GM20431 (cell line): ENCODE measurements at regions not wholly inside any gene's neighbourhood (a gene's known extent, or its start where the extent isn't known, plus 50 kb on each side); places are given as distances from the start of the nearest gene placed in this dataset.
"Not testable (repeated sequence)": the region's sequence is repeated elsewhere in the genome, so short reads cannot be mapped to it uniquely, and the experiment has no call there.

ENCODE experiments used
- in situ Hi-C: fragments of 300-500 bp; cut with MseI, MboI; formaldehyde crosslinking; loops from one replicate; pipeline ENCODE4 v1.15.0; 2020; ENCODE audit warnings: low sequenced_read_pairs; ENCODE audit not compliant: unreplicated experiment

DNA sequence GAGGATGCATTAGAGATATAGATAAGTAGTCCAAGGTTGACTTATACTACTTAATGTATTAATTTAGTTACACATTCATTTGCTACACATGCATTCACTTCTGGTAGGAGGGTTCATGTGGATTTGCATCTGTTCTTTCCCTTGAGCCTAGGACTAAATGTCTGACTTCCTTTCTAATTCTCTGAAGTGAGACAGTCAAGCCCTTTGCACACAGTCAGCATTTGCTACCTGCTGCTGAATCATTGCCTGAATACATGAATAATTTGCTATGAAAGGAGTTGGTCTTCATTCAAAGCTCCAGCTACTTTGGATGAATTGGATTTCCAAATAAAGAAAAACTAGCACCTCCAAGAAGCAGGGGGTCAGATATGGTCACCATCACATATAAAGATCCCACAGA, 154.8 kb upstream of the DAB1 start:
- in situ Hi-C loops: no loop called here

DNA sequence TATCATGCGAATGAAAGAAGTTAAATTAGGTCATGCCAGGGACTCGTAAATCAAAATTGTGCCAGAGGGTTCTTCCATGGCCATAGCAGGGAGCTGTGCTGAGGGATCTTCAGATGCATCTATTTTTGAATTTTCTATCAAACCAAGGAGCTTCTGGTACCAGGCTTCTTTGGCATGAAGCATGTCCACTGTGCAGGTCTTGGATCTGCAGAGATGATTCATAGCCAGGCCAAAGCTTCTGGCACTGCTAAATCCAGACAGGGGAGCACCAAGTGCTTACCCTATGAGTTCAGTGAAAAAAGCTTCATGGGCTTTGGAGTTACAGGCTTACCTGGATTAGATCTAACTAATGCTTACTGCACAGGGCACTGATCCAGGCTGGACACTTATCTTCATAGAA, 154.2 kb upstream of the DAB1 start:
- in situ Hi-C loops: no loop called here

DNA sequence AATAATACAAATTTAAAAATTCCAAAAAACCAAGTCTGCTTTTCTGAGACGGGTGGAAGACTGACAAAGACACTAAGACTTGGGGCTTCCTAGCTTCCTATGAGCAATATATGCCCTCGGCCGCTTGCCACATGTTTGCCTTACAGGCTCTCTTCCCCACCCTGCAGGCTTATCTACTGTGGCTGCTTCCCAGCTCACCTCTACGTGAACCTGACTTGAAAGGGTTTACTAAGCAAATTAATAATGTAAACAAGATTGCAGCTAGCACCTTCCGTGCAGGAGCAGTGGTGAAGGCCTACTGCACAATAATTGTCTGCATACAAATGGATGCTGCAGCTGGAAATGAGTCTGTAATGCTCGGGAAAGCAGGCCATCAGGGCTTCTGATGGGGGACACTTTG, 152.9 kb upstream of the DAB1 start:
- in situ Hi-C loops: no loop called here

DNA sequence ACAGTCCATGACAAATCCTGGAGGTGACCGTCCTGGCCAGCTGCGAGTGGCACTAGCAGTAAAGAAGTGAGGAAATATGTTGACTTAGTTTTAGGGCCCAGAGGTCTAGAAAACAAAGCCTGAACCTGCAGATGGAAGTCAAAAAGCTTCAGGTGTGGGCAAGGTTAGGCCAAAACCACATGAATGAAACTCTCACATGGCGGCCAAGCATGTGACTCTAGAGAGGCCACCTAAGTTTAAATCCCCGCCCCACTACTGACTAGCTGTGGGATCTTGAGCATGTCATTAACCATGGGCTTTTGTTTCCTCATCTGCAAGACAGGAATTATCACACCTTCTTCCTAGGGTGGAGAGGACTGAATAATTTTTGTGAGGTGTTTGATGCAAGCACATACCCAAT, 148.2 kb upstream of the DAB1 start:
- in situ Hi-C loops: no loop called here

DNA sequence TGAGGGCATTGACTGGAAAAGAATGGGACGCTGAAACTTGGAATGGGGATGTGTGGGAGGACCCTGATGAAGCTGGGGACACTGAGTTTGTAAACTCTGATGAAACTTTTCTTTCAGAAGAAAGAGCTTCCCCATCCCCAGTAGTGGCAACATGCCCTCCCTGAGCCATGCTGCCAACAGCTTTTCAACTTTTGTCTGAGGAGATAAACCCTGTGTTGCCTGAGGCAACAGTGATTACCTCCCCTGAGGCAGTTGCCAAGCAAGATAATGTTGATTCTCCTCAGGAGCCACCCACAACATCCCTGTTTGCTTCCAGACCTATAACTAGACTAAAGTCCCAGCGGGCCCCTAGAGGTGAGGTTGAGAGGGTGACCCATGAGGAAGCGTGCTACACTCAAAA, 134.2 kb upstream of the DAB1 start:
- in situ Hi-C loops: not testable (repeated sequence)

DNA sequence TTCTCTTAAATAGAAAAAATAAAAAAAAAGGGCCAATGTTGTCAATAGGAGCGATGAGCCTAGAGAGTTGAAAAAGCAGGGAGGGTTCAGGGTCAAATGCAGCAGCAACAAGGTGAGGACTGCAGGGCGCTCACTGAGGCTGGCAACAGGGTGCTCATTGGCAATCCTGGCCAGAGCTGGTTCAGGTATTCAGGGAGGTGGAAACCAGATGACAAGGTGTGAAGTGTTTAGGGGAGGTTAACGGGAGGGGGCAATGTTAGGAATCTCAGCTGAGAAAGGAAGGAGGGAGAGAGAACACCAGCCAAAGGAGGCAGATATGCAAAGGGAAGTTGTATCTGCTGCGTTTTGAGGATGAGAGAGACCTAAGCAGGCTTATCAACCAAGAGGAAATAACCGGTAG, 129.8 kb upstream of the DAB1 start:
- in situ Hi-C loops: no loop called here

DNA sequence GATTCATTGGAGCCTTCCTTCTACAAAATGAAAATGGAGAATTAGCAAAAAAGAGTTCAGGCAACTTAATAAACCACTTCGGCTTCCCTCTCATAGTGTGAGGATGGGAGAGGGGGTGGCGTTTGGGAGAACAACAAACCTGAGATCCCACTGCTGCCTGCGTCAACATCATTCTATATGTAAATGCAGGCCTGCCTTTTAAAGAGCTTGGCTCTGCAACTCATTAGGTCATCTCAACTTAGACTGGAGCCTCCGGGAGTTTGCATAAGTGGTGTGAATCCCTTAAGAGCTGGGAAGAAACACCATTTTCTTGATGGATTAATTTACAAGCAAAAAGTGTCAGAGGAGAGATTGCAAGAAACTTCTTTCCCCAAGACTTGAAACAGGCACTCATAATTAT, 127.6 kb upstream of the DAB1 start:
- in situ Hi-C loops: no loop called here

DNA sequence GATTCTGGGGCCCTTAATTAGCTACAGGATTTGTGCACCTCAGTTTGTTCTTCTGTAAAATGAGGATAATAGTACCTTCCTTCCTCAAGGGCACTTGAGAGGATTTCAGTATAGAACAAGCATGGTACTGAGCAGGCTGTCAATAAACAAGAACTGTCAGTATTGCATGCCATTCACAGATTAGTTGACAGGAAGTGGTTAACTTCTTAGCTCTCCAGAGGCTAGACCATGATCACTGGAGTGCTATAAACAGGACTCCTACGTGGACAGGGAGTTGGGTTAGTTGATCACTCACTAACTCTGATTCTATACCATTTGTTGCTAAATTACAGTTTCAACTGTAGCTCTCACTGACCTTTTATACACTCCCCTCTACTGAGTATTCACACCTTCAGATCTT, 126.2 kb upstream of the DAB1 start:
- in situ Hi-C loops: no loop called here

DNA sequence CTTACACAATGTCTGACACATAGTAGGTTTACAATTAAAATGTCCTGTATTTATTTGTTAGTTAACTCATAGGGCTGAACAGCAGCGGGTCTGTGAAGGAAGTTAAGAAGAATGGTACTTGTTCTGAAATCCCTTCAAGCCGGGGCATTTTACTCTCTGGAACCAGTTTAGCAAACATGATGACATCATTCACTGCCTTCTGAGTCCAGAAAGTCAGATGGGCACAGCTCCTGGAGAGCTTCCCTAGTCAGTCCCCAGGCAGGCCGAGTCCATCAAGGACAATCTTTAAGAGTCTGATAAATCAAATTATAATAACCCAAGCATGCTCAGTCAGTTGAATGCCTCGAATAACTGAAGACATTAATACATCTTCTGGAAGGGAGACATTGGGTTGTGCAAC, 125.4 kb upstream of the DAB1 start:
- in situ Hi-C loops: no loop called here

DNA sequence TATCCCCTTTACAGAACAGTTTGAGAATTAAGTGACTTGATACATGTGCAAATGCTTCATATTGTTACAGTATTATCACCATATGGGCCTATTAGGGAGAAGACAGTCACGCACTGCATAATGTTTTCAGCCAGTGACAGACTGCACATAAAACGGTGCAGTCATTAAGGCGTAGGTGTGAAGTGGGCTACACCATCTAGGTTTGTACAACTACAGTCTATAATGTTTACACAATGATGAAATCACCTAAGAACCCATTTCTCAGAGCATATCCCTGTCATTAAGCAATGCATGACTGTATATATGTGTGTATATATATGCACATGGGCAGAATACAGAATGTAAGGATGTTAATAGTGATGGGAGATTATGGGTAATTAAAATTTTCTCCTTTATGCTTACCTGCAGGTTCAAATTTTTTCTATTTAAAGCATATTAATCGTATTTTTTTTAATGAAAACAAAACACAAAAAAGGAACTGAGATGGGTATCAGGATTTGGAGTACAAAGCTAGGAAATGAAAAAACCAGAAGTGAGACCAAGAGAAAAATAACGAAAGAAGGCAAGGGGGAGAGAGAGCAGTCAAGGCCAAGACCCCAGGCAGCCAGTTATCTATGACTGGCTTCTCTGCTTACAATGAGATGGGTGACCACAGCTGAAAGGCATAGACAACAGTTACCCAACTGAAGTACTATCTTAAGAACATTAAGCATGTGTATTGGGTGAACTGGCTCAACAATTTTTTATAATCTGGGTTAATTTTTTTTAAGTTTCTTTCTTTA, 122.9 kb upstream of the DAB1 start:
- in situ Hi-C loops: no loop called here

DNA sequence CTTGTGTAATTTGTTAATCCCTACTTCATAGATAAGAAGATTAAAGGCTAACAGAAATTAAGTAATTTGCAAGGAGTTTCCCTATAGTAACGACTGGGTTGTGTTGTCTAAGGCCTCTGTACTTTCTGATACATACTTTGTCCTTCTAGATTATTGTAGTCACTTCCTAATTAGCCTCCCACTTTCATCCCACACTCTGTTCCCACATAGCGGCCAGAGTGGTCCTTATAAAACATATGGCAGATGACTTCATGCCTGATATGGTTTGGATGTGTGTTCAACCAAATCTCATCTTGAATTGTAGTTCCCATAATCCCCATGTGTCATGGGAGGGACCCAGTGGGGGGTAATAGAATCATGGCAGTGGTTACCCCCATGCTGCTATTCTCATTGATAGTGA, 120.5 kb upstream of the DAB1 start:
- in situ Hi-C loops: no loop called here

DNA sequence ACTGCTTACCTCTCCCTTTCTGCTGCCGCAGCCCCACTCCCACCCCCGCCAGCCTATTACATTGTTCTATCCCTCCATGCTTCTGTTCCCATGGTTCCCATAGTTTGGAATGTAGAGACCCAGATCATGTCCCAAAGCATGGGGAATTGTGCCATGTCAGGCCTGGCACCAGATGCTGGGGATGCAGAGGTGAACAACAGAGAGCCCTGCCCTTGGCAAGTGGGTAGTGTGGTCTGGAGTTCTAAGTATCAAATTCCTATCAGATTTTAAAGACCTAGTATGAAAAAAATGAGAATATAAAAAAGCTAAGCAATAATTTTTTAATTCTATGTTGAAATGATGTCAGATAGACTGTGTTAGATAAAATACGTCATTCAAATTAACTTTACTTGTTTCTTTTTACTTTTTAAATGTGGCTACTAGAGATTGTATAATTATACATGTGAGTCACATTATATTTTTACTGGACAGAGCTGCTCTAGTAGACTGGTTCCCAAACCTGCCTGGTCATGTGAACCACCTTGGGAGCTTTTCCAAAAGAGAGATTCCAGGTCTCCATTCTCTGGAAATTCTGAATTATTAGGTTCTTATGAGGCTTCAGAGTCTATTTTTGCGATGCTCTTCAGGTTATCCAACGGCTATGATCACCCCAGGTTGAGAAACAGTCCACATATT, 113.0 kb upstream of the DAB1 start:
- in situ Hi-C loops: no loop called here

DNA sequence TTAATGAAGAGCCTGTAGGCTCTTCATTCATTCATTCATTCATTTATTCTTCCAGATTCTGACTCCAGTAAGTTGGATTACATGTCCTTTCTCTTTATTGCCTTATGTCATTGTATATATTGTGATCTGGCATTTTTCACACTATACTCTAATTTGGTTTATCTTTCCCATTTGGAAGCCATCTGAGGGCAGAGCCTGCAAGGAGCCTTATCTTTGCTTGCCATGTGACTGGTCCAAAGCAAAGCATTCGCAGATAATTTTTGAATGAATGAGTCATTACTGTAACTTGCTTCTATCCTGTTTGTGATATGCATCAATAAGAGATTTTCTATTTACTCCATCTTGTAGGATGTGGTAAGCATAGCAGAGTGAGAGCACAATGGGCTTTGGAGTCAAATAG, 108.4 kb upstream of the DAB1 start:
- in situ Hi-C loops: no loop called here

DNA sequence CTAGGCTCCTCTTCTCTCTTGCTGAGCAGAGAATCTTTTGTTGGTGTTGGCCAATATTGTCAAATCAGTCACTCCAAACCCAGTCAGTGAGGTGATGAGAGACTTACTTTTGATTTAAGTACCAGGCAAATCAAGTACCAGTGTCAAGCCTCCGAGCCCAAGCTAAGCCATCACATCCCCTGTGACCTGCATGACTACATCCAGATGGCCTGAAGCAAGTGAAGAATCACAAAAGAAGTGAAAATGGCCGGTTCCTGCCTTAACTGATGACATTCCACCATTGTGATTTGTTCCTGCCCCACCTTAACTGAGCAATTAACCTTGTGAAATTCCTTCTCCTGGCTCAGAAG, 107.0 kb upstream of the DAB1 start:
- in situ Hi-C loops: not testable (repeated sequence)

DNA sequence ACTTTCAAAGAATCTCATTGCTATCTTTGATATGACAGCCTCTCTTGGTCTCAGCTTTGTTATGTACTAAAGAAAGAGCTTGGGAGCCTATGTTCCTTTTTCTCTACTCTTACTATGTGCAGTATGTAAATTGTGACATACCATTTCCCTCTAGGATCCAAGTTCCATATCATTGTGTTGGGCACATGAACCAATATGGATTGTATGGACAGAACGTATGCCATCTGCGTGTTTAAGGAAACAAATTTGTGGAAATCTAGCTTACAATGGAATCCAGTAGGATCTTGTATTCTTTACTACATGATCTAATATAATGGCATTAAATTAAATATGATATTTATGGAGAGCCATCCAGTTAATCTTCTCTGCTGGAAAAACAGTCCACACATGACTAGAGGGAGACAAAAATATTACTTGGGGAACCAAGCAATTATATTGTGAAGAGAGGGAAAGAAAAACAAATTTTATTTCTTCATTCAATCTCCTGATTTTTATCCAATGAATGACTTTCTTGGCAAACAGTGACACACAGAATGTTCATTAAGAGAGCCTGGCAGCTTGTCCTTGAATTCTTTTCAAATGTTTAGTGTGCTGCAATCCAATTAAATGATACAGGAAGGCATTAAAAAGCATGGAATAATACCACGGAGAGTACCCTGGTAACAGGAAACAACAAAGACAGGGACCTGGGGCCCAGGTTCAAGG, 106.5 kb upstream of the DAB1 start:
- in situ Hi-C loops: no loop called here

DNA sequence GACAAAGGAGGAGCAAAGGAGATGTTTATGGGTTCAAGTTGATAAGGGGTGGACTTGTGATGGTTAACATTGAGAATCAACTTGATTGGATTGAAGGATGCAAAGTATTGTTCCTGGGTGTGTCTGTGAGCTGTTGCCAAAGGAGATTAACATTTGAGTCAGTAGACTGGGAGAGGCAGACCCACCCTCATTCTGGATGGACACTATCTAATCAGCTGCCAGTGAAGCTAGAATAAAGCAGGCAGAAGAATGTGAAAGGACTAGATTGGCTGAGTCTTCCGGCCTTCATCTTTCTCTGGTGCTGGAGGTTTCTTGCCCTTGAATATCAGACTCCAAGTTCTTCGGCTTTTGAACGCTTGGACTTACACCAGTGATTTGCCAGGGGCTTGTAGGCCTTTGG, 98.7 kb upstream of the DAB1 start:
- in situ Hi-C loops: no loop called here

DNA sequence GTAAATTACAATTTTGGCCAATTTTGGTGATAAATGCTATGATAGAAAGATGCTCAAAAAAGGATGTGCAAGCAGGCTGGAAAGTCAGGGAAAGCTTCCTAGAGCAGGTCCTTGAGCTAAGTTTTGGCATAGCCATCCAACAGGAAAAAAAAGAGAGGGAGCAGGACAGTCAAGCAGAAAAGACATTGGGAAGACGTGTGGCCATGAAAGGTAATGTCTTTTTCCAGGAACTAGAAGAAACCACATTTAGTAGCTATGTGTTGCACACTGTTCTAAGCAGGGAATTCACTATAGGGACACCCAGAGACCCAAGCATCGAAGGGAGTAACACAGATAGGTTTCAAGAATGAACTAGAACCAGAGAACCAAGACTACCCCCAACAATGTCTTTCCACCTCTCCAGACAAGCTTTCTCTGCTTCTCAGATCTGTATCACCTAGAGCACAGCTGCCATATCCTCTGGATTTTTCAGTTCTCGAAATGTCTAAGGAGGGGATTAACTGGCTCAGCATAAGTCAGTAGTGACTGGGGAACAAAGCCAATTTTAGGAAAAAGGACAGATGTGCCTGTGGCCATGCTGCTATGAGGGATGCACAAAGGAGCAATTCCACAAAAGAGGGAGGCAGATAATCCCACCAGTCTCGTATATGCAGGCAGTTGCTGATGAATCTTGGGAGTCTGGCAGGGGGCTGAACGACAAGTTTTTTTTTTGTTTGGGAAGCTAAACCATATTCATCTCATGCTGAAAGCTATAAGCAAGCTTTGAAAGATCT, 97.1 kb upstream of the DAB1 start:
- in situ Hi-C loops: no loop called here

DNA sequence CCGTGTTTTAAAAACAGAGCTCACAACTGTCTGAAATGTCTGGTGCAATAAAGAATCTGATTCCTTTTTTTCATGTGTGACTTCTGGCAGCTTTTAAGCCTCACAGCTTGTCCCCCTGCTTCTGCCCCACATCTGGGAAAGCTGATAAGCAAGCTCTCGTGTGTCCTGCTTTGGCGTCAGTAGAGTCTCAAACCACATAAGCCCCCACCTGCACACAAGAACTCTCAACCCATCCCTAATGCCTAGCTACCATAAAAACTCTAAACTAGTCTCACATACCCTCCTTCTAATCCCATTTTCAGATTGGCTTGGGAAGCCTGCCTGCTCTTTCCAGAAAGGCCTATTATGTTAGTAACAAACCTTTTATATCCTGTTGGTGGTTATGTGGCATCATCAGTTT, 94.6 kb upstream of the DAB1 start:
- in situ Hi-C loops: no loop called here

DNA sequence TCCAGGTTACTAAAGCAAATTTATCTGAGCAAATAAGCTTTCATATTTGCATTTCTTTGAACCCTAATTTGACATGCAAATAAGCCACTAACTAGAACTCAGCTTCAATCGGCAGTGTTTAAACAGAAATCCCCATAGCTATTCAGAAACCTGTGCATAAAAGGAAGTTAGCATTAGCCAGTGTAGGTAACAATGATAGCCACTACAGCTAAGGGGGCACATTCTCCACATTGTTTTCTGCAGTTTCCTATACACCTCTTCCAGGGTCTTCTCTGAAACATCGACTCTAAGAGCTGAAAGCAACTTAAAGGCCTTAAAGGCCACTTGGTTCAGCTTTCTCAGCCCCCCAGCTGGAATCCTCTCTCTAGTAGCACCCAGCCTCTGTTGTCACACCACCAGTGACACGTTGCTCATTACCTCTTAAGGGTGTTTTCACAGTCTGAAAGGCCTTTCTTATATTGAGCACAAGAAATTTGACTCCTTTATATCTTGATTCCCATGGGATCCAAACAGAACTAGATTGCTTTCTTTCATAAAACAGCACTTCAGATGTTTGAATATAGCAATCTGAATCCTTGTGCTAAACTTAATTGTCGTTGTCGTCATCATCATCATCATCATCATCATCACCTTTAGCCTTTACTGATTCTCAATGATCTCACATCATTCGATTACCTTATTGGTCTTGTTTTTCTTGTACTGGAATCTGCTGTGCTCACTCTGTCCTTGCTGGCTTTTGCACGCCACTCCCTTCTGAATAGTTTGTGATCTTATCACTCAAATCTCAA, 93.9 kb upstream of the DAB1 start:
- in situ Hi-C loops: no loop called here

DNA sequence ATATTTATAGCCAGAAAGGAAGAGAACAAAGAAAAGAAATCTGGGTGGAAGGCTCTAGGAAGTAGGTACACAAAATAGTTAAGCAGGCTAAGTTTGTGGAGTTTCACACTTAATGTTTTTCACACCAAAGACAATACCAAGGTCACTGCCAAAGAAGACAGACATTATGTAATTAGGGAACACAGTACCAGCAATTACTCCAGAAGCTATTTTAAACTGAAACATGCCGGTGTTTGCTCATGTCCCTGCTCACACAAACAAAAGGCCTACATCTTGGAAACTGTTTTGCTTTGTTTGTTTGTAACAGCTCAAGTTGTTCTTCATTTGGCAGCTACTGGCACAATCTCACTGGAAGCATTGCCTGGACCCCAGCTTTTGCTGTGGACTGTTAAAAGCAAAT, 88.5 kb upstream of the DAB1 start:
- in situ Hi-C loops: no loop called here
